ENCODE measurements at regions not wholly inside any gene's neighbourhood (a gene's known extent, or its start where the extent isn't known, plus 50 kb on each side); places are given as distances from the start of the nearest gene placed in this dataset.

DNA sequence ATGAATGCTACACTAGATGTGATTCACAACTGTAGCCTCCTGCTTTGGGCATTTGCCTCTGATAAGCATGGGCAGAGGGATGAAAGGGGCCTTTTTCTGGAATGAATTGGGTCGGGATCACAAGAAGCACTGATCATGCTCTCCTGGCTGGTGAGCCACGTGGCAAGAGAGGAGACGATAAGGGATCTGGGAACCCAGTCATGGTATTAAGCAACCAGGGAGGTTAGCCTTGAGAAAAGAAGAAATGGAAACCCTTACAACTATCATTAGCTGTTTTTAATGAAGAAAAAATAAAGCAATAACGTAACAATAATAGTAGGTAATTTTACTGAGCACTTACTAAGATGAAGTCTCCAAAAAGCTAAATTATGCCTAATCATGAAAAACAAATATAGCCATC lies 50.0 kb upstream of the RAI14 start:
- no peak overlapping the region for H3K4me3 ChIP-seq (ENCODE audit: low read depth, low read length)
- DNase-seq (ENCODE audit: low read depth): no peak
- TF ChIP-seq POLR2A (IDR thresholded peaks at IDR 0.05; ENCODE audit: extremely low read depth, insufficient read length) (no peak), MYC (IDR thresholded peaks at IDR 0.05; ENCODE audit: low read depth, low read length) (no peak), MAX (IDR thresholded peaks at IDR 0.05; ENCODE audit: low read depth, low read length) (no peak)
- TF ChIP-seq, protein P1, sequence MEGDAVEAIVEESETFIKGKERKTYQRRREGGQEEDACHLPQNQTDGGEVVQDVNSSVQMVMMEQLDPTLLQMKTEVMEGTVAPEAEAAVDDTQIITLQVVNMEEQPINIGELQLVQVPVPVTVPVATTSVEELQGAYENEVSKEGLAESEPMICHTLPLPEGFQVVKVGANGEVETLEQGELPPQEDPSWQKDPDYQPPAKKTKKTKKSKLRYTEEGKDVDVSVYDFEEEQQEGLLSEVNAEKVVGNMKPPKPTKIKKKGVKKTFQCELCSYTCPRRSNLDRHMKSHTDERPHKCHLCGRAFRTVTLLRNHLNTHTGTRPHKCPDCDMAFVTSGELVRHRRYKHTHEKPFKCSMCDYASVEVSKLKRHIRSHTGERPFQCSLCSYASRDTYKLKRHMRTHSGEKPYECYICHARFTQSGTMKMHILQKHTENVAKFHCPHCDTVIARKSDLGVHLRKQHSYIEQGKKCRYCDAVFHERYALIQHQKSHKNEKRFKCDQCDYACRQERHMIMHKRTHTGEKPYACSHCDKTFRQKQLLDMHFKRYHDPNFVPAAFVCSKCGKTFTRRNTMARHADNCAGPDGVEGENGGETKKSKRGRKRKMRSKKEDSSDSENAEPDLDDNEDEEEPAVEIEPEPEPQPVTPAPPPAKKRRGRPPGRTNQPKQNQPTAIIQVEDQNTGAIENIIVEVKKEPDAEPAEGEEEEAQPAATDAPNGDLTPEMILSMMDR (IDR thresholded peaks at IDR 0.05; ENCODE audit: low read depth, low read length): no peak
